Activated CD4-positive, alpha-beta T cell treated with anti-CD3 and anti-CD28 coated beads for 24 hours (primary cell): ENCODE measurements at regions not wholly inside any gene's neighbourhood (a gene's known extent, or its start where the extent isn't known, plus 50 kb on each side); places are given as distances from the start of the nearest gene placed in this dataset.

ENCODE experiments used
- DNase-seq, 2 donors: peaks; one replicate each; pipeline ENCODE4 v3.0.0-alpha.2; 2020; ENCODE audit warnings: low read depth in 2 of 2

DNA sequence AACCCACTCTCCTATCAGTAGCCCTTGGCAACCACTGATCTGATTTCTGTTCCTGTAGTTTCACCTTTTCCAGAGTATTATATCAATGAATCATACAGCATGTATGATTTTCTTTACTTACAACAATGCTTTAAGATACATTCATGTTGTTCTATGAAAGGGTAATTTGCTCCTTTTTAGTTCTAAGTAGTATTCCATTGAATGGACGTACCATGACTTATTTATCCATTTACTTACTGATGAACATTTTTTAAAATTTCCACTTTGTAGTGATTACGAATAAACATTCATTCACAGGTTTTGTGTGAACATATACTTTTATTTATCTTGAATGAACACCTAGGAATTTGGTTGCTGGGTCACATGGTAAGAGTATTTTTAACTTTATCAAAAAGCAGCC, 620.8 kb downstream of the HTR1A start:
- no peak for DNase-seq

DNA sequence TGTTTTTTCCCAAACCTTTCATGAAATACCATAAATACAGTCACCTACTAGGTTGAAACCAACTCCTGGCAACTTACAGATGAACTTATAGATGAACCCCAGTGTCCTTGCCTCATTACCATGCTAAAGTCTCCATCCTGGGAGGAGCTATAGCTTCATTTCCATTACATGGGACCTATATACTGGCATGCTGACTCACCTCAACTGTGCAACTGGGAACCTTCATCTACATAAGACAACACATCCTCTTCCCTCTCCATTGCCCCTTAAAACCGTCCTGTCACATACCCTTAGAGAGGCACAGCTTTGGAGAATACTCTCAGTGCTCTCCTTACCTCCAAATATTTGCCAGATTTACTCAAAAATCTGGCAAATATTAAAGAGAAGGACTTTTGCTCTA, 638.3 kb downstream of the HTR1A start:
- DNase-seq: no peak

- no peak for DNase-seq
Measured at GRCh38 chr5:63314551-63314950, 647.7 kb downstream of the HTR1A start.

GRCh38 chr5:63310644-63311043, 651.6 kb downstream of the HTR1A start:
- DNase-seq: no peak

DNA sequence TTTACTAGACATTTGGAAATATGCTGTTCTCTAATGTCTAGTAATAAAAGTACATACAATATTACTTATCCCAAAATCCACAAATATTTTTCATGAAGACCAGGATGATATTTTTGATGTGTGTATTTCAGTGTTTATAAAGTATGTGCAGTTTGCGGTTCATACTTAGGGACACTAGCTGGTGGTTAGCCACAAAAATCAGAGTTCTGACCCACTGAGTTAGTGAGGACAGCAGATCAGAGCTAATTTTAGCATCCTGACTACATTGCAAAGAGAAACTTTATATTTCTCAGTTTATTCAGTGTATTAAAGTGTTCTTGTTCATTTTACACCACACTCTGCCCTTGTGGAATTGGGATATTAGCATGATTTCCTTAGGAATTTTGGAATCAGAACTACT, 655.3 kb downstream of the HTR1A start:
- no peak for DNase-seq

DNA sequence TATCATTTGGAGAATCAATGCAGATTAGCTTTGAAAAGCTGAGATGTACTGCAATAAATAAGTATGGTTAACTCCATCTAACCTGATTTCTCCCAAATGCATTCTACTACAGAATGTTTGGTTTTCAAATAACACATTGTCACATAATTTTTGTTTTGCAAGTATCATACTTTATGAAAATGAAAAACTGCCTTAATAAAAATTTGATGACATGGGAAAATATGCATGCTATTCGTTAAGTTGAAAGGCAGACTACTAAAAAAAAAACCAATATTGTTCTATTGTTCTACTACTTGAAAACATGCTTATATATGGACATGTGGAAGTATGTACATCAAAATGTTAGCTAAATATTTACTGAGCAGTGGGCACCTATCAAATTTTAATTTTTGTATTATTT, 668.9 kb downstream of the HTR1A start:
- no peak for DNase-seq

DNA sequence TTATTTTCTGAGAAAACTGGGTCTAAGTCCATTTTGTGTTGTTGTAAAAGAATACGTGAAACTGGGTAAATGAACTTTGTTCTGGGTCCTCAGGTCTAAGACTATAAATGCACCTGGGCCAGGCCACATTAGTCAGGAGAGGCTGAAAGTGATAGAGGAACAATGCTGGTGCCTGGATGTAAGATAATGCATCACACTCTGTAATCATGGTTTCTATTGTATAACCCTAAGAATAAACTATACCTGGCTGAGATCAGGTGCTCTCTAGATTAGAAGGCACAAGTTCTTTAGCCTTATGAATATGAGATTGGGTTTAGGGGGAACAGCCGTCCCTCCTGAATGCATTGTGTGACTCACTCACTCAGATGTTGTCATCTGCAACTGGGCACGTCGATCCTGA, 675.5 kb downstream of the HTR1A start:
- DNase-seq: no peak

DNA sequence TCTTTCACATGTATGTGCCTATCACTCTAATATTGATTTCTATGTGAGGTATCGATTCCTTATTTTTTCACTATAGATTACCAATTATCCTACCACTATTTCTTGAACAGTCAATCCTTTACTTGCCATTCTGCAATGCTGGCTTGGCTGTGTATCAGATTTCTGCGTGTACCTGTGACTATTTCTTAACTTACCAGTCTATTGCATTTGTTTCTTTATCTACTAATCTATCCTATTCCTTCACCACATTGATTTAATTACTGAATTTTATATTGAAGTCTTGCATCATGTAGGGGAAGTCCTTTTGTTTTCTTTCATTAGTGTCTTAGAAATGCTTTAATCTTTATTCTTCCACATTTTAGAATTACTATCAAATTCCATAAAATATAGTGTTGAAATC, 684.8 kb downstream of the LRRC70 start:
- no peak for DNase-seq

DNA sequence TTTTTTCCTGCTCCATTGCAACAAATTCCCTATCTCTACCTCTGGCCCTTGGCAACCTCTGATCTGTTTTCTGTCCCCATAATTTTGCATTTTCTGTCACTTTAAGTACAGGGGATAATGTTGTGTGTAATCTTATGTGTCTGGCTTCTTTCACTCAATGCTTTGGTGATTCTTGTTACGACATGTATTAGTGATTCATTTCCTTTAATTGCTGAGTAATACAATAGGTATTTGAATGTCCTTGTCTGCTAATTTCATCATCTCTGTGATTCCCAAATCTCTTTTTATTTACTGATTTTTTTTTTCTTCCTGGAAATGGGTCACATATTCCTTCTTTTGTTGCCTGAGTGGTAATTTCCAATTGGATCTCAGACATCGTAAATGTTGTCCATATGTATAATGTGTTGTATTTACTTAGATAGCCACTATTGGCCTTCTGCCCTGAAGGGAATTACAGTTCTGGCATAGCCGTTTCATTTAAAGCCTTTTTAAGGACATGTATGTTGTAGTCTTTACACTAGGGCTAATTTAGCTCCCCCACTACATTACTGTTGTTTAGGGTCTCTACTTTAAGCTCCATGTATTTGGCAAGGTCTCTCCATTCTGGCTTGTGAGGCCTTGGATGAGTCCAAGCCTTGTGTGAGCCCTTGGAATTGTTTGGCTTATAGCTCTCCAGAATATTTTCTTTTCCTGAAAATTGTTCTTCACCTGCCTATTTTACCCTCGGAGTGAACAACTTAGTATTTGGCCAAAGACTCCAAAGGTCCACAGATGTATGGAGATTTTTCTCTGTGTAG, 683.8 kb downstream of the LRRC70 start:
- no peak for DNase-seq

DNA sequence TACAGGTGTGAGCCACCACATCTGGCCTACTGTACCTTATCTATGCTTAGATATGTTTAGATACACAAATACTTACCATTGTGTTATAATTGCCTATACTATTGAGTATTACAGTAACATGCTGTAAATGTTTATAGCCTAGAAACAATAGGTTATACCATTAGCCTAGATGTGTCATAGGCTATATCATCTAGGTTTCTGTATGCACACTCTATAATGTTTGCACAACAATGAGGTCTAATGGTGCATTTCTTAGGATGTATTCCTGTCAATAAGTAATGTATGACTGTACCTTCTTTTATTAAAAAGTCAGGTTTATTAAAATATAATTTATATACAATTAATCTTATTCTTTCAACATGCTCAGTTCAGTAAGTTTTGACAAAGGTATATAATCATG, 683.1 kb downstream of the LRRC70 start:
- no peak for DNase-seq

- no peak for DNase-seq
Measured at GRCh38 chr5:63255594-63255993, 677.0 kb downstream of the LRRC70 start.

- DNase-seq: no peak
Measured at GRCh38 chr5:63250939-63251338, 672.3 kb downstream of the LRRC70 start.

DNA sequence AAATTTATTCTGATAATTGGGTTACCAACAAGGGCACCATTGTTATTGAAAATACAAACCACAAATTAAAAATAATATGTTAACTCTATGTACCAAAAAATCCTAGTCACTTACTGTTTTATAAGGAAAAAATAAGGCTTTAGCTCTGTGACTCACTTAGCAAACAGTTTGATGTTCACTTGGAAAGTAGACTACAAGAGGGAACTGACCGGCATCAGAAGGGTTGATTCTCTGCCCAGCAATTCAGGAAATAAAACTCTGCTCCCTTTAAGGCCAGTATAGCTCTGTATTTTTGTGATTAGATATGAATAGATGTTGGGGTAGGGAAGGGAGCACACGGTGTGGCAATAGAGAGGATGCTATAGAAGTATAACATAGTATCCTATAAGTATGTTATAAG, 671.3 kb downstream of the LRRC70 start:
- DNase-seq: no peak

GRCh38 chr5:63247651-63248050, 669.0 kb downstream of the LRRC70 start:
- DNase-seq: no peak

GRCh38 chr5:63245271-63245670, 666.7 kb downstream of the LRRC70 start:
- DNase-seq: no peak

GRCh38 chr5:63240063-63240755, 661.6 kb downstream of the LRRC70 start:
- DNase-seq: no peak

DNA sequence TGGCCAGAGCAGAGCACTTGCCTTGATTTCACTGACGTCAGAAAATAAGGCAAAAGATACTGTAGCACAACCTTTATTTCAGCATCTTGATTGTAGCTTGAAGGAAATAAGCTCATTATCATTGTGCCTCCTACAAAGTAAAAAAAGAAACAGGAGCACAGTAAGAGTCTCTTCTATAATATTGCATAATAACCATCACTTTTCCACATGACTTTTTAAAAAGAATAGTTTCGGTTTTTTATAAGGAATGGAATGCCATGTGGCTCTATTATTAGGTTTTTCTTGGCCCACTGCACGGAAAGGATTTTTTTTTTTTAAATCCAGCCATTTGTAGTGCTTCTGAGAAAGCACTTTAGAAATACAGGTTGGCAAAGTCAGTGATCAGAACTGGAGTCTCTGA, 655.3 kb downstream of the LRRC70 start:
- DNase-seq: no peak

- no peak for DNase-seq
Measured at GRCh38 chr5:63233361-63233760, 654.7 kb downstream of the LRRC70 start.

DNA sequence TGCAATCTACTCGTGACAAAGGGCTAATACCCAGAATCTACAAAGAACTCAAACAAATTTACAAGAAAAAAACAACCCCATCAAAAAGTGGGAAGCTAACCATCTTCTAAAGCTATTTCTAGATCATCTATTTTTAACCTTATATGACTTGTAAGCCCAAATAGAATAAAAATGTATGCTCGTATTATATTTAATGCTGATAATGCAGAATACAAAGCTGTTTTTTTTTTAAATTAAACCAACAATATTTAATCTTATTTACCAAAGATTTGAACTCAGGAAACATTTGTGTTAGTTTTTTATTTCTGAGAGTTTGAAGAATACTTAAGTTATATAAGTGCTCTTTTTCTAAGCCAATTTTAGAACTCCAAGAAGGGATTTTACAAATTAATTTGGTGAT, 652.1 kb downstream of the LRRC70 start:
- no peak for DNase-seq

DNA sequence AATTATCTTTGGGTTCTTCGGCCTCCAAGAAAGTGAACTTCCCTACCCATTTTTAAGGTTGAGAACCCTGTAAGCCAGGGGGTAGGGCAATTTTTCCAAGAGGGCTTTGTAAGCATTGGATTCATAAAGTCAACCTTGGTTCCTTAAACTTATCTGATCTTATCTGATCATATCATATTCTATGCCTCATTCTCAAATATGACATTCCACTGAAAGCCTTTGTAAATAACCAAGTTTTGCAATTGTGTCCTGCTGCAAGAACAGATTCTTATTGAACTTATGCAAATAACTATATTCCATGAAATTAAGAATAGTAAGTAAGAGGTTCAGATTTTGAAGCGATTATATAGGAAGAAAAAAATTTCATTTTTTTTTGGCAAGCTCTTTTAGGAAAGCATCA, 649.5 kb downstream of the LRRC70 start:
- DNase-seq: no peak

DNA sequence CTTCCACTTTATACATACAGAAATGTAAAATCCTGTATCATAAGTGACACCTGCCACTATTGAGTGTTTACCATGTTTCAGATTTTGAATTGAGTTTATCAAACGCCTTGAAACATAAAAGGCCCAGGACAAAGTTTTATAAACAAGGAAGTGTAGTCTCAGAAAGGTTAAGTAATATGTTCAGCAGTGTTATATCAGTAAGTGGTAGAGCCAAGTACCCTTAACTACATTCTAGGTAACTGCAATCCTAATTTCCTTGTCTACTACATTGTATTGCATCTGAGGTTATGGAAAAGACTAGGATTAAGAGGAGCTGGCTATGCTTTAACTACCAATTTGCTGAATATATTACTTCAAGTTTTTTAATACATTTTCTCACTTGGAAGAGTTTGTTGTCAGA, 641.6 kb downstream of the LRRC70 start:
- no peak for DNase-seq

GRCh38 chr5:63217422-63217821, 638.8 kb downstream of the LRRC70 start:
- no peak for DNase-seq

GRCh38 chr5:63213256-63213655, 634.6 kb downstream of the LRRC70 start:
- DNase-seq: no peak
